NT2/D1 (cell line): ENCODE measurements at regions not wholly inside any gene's neighbourhood (a gene's known extent, or its start where the extent isn't known, plus 50 kb on each side); places are given as distances from the start of the nearest gene placed in this dataset.

Experiments
- SUZ12 ChIP-seq: IDR thresholded peaks from 2 replicates; pipeline ENCODE4 v1.6.1; 2011; ENCODE audit not compliant: insufficient read length, insufficient read depth; ENCODE audit errors: extremely low read depth
- YY1 ChIP-seq: IDR thresholded peaks from 2 replicates; pipeline ENCODE4 v1.6.1; 2011; ENCODE audit not compliant: insufficient read length, insufficient read depth
- ZNF274 ChIP-seq: IDR thresholded peaks from 2 replicates; pipeline ENCODE4 v1.6.1; 2011; ENCODE audit warnings: mild to moderate bottlenecking, low read depth, low read length

DNA sequence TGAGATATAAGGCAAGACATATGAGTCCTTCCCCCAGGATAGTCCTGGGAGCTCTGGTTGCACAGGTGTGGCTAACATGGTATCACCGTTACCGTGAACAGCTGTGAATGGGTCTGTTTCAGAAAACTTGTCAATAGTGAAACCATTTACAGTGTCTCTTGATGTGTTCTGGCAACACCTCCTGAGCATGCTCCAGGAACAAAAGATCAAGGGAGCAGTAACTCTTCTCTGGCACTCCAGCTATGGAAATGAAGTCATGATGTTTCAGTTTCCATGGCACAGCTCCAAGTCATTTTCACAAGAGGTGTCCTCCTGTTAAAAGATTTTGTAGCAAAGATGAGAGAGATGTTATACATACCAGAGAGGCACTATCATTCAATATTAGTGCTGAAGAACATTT is 253.7 kb downstream of the SNAPC1 start:
- TF ChIP-seq SUZ12 (no peak), ZNF274 (no peak), YY1 (no peak)
